K562 (cell line): ENCODE measurements at regions not wholly inside any gene's neighbourhood (a gene's known extent, or its start where the extent isn't known, plus 50 kb on each side); places are given as distances from the start of the nearest gene placed in this dataset.
A peak's percentile ranks its signal among the peaks of the same experiment; 100 is the strongest.

Source experiments
- CC2D1A ChIP-seq: fragments of 450-650 bp; IDR thresholded peaks from 2 replicates; pipeline ENCODE4 v1.6.1; 2017; ENCODE audit warnings: mild to moderate bottlenecking
- FOXP1 ChIP-seq: sonication (generic); formaldehyde crosslinking; IDR thresholded peaks from 2 replicates; pipeline ENCODE4 v1.8.0; 2022; ENCODE audit warnings: mild to moderate bottlenecking, missing genetic modification reagents
- GTF2E2 ChIP-seq: fragments of 200-800 bp; sonication (Bioruptor generic); IDR thresholded peaks from 2 replicates; pipeline ENCODE4 v1.6.1; 2016; ENCODE audit warnings: missing genetic modification characterization, missing compliant biosample characterization
- HOXB6 ChIP-seq: fragments of 250-450 bp; sonication (Bioruptor Pico); IDR thresholded peaks from 2 replicates; pipeline ENCODE4 v1.5.1; 2022; ENCODE audit warnings: mild to moderate bottlenecking, borderline replicate concordance
- LCOR ChIP-seq: sonication (generic); formaldehyde crosslinking; IDR thresholded peaks from 2 replicates; pipeline ENCODE4 v1.8.0; 2022; ENCODE audit warnings: mild to moderate bottlenecking, missing genetic modification reagents
- NFIC ChIP-seq: fragments of 450-650 bp; IDR thresholded peaks from 2 replicates; pipeline ENCODE4 v1.6.1; 2017; ENCODE audit warnings: mild to moderate bottlenecking, inconsistent platforms
- NFIX ChIP-seq: fragments of 250-450 bp; sonication (Bioruptor Pico); IDR thresholded peaks from 2 replicates; pipeline ENCODE4 v1.4.0; 2020; ENCODE audit warnings: low read depth, mild to moderate bottlenecking, moderate library complexity
- NFYB ChIP-seq: IDR thresholded peaks from 2 replicates; pipeline ENCODE4 v1.6.1; 2011; ENCODE audit warnings: mild to moderate bottlenecking, moderate library complexity; ENCODE audit not compliant: insufficient read length; ENCODE audit errors: extremely low read depth
- PCBP1 ChIP-seq: fragments of 200-400 bp; formaldehyde crosslinking; IDR thresholded peaks from 2 replicates; pipeline ENCODE4 v1.6.1; 2018; ENCODE audit warnings: mild to moderate bottlenecking, low read depth, low read length; ENCODE audit not compliant: poor library complexity, severe bottlenecking
- PHF8 ChIP-seq: fragments of 200-600 bp; sonication (generic); IDR thresholded peaks from 2 replicates; pipeline ENCODE4 v1.6.1; 2012; ENCODE audit warnings: mixed run types, mild to moderate bottlenecking, inconsistent platforms, low read length, moderate library complexity, borderline replicate concordance
- POLR2H ChIP-seq: IDR thresholded peaks from 2 replicates; pipeline ENCODE4 v1.6.1; 2016; ENCODE audit warnings: missing genetic modification characterization, low read depth, mild to moderate bottlenecking, control low read depth, missing compliant biosample characterization, moderate library complexity
- RFX7 ChIP-seq: fragments of 250-450 bp; sonication (Bioruptor Pico); IDR thresholded peaks from 2 replicates; pipeline ENCODE4 v1.5.1; 2021; ENCODE audit warnings: mild to moderate bottlenecking
- SPI1 ChIP-seq: IDR thresholded peaks from 2 replicates; pipeline ENCODE4 v1.6.1; 2011; ENCODE audit warnings: low read depth, low read length, control low read depth, borderline replicate concordance
- TCFL5 ChIP-seq: fragments of 250-450 bp; sonication (Bioruptor Pico); conservative IDR thresholded peaks from 2 replicates; pipeline ENCODE4 v1.6.1; 2021; ENCODE audit warnings: mild to moderate bottlenecking, moderate library complexity, matching md5 sums
- U2AF1 ChIP-seq: fragments of 200-400 bp; formaldehyde crosslinking; optimal IDR thresholded peaks from 2 replicates; pipeline ENCODE3; 2017; ENCODE audit warnings: mild to moderate bottlenecking, low read depth, low read length, moderate library complexity
- ZNF134 ChIP-seq: fragments of 250-450 bp; sonication (Bioruptor Pico); conservative IDR thresholded peaks from 2 replicates; pipeline ENCODE4 v1.4.0; 2020
- ZNF140 ChIP-seq: fragments of 250-450 bp; sonication (Bioruptor Pico); IDR thresholded peaks from 2 replicates; pipeline ENCODE4 v1.8.0; 2021; ENCODE audit warnings: moderate library complexity, mild to moderate bottlenecking, inconsistent platforms
- ZNF232 ChIP-seq: sonication (generic); formaldehyde crosslinking; IDR thresholded peaks from 2 replicates; pipeline ENCODE4 v1.8.0; 2022; ENCODE audit warnings: mild to moderate bottlenecking, missing genetic modification reagents
- ZNF384 ChIP-seq: IDR thresholded peaks from 2 replicates; pipeline ENCODE4 v1.6.1; 2012; ENCODE audit warnings: low read depth, low read length, improper control_type of control experiment
- ZNF408 ChIP-seq: fragments of 250-450 bp; sonication (Bioruptor Pico); IDR thresholded peaks from 2 replicates; pipeline ENCODE4 v1.4.0; 2020; ENCODE audit warnings: low read depth, mild to moderate bottlenecking, moderate library complexity
- TF ChIP-seq, protein P1 (sequence below): fragments of 450-650 bp; formaldehyde crosslinking; IDR thresholded peaks from 2 replicates; pipeline ENCODE4 v1.4.0; 2022; ENCODE audit warnings: missing genetic modification characterization
- TF ChIP-seq, protein P2 (sequence below), 2 experiments: fragments of 450-650 bp; conservative IDR thresholded peaks; 2 replicates each; pipeline ENCODE4 v1.6.1; 2017; ENCODE audit warnings: mild to moderate bottlenecking in 2 of 2, moderate library complexity in 2 of 2
- TF ChIP-seq, protein P3 (sequence below): IDR thresholded peaks from 2 replicates; pipeline ENCODE4 v1.6.1; 2012; ENCODE audit warnings: low read depth, low read length, improper control_type of control experiment, borderline replicate concordance
- TF ChIP-seq, protein P4 (sequence below): fragments of 450-650 bp; IDR thresholded peaks from 2 replicates; pipeline ENCODE4 v1.6.1; 2016; ENCODE audit warnings: antibody characterized with exemption

DNA sequence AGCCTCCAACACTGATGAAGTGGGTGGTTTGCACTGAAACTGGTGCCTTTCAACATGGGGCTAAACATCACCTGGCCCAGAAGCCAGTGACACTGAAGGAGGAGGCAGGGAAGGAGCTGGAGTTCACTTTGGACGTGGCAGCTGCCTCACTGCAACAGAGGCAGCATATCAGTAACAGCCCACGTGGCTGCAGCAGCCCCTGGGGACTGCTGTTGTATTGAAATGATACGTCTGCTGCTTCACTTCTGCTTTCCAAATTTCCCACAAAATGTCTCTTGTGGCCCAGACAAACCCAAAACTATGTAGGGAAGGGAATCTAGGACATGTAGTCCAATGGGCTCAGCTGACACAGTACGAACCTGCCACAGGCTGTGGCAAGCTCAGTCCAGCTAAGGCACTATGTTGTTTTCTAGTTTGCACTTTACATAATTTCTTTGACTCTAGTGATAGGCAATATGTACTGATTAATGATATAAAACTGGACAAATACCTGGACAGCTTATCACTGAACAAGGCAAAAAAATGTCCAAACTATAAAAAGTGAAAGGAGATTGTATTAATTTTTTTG is 84.7 kb upstream of the RAPGEF2 start (continued):
- TF ChIP-seq PHF8 (no peak), ZNF408 (CRISPR knock-in tag) (no peak), ZNF384 (no peak), ZNF134 (CRISPR knock-in tag) (no peak), LCOR (CRISPR knock-in tag) (no peak), GTF2E2 (tag) (no peak), U2AF1 (no peak), RFX7 (no peak), ZNF232 (no peak), NFIX (no peak), NFYB (no peak), POLR2H (tag) (no peak), SPI1 (peak; percentile 82), TCFL5 (CRISPR knock-in tag) (no peak), FOXP1 (CRISPR knock-in tag) (no peak), HOXB6 (CRISPR knock-in tag) (no peak), NFIC (no peak), PCBP1 (no peak), ZNF140 (no peak), CC2D1A (no peak)
- TF ChIP-seq, protein P1, sequence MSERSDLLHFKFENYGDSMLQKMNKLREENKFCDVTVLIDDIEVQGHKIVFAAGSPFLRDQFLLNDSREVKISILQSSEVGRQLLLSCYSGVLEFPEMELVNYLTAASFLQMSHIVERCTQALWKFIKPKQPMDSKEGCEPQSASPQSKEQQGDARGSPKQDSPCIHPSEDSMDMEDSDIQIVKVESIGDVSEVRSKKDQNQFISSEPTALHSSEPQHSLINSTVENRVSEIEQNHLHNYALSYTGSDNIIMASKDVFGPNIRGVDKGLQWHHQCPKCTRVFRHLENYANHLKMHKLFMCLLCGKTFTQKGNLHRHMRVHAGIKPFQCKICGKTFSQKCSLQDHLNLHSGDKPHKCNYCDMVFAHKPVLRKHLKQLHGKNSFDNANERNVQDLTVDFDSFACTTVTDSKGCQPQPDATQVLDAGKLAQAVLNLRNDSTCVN (CRISPR knock-in tag), result no peak
- TF ChIP-seq, protein P2, sequence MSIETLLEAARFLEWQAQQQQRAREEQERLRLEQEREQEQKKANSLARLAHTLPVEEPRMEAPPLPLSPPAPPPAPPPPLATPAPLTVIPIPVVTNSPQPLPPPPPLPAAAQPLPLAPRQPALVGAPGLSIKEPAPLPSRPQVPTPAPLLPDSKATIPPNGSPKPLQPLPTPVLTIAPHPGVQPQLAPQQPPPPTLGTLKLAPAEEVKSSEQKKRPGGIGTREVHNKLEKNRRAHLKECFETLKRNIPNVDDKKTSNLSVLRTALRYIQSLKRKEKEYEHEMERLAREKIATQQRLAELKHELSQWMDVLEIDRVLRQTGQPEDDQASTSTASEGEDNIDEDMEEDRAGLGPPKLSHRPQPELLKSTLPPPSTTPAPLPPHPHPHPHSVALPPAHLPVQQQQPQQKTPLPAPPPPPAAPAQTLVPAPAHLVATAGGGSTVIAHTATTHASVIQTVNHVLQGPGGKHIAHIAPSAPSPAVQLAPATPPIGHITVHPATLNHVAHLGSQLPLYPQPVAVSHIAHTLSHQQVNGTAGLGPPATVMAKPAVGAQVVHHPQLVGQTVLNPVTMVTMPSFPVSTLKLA (conservative IDR thresholded peaks at IDR 0.05), result peak; percentile 31 to 34; a peak in 2 of 4 replicates
- TF ChIP-seq, protein P3, sequence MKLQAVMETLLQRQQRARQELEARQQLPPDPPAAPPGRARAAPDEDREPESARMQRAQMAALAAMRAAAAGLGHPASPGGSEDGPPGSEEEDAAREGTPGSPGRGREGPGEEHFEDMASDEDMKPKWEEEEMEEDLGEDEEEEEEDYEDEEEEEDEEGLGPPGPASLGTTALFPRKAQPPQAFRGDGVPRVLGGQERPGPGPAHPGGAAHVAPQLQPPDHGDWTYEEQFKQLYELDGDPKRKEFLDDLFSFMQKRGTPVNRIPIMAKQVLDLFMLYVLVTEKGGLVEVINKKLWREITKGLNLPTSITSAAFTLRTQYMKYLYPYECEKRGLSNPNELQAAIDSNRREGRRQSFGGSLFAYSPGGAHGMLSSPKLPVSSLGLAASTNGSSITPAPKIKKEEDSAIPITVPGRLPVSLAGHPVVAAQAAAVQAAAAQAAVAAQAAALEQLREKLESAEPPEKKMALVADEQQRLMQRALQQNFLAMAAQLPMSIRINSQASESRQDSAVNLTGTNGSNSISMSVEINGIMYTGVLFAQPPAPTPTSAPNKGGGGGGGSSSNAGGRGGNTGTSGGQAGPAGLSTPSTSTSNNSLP, result no peak
- TF ChIP-seq, protein P4, sequence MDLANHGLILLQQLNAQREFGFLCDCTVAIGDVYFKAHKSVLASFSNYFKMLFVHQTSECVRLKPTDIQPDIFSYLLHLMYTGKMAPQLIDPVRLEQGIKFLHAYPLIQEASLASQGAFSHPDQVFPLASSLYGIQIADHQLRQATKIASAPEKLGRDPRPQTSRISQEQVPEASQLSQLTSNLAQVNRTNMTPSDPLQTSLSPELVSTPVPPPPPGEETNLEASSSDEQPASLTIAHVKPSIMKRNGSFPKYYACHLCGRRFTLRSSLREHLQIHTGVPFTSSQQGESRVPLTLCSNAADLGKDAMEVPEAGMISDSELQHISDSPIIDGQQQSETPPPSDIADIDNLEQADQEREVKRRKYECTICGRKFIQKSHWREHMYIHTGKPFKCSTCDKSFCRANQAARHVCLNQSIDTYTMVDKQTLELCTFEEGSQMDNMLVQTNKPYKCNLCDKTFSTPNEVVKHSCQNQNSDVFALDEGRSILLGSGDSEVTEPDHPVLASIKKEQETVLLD, result no peak
